Mammary epithelial cell (primary cell): ENCODE measurements at regions not wholly inside any gene's neighbourhood (a gene's known extent, or its start where the extent isn't known, plus 50 kb on each side); places are given as distances from the start of the nearest gene placed in this dataset.

ENCODE experiments used
- CTCF ChIP-seq, 2 donors: IDR thresholded peaks in 1 of 2; conservative IDR thresholded peaks in 1 of 2; 2 replicates each; pipeline ENCODE4 v1.5.1; 2011 to 2012; ENCODE audit warnings: inconsistent platforms in 2 of 2, low read length in 2 of 2, mild to moderate bottlenecking in 2 of 2, control low read depth in 1 of 2, low read depth in 1 of 2; ENCODE audit not compliant: insufficient read depth in 1 of 2; ENCODE audit errors: extremely low read depth in 1 of 2
- EZH2 ChIP-seq: IDR thresholded peaks from 2 replicates; pipeline ENCODE4 v1.6.1; 2012; ENCODE audit warnings: low read length, inconsistent platforms, borderline replicate concordance

- no peak for TF ChIP-seq CTCF (conservative IDR thresholded peaks at IDR 0.05 in 1 of 2, IDR thresholded peaks at IDR 0.05 in 1 of 2; ENCODE audit: extremely low read depth in 1 of 2, insufficient read depth in 1 of 2, low read depth in 1 of 2, low read length in 2 of 2)
- TF ChIP-seq EZH2 = no peak
Observed at GRCh38 chr20:42020316-42020715, 402.1 kb upstream of the CHD6 start.
